ENCODE measurements at regions not wholly inside any gene's neighbourhood (a gene's known extent, or its start where the extent isn't known, plus 50 kb on each side); places are given as distances from the start of the nearest gene placed in this dataset.

DNA sequence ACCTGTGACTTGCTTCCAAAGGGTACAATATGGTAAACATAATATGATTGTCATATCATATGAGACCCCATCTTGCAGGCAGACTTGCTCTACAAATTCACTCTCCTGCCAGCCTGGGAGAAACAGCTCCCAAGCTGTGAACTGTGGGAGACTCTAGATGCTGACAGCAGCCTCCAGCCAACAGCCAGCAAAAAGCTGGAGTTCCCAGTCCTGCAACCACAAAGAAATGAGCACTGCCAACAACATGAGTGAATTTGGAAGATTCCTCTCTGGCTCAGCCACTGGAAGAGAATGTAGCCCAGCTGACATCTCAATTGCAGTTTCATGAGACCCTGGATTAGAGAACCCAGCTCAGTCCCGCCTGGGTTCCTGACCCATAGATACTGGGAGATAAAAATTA is 145.4 kb downstream of the QDPR start:
- TF ChIP-seq, protein P1, sequence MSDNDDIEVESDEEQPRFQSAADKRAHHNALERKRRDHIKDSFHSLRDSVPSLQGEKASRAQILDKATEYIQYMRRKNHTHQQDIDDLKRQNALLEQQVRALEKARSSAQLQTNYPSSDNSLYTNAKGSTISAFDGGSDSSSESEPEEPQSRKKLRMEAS (IDR thresholded peaks at IDR 0.05; ENCODE audit: low read depth, low read length), result no peak
- no peak for TF ChIP-seq CTCF (IDR thresholded peaks at IDR 0.05; ENCODE audit: low read depth, low read length)
